ENCODE measurements at regions not wholly inside any gene's neighbourhood (a gene's known extent, or its start where the extent isn't known, plus 50 kb on each side); places are given as distances from the start of the nearest gene placed in this dataset.
A peak's percentile ranks its signal among the peaks of the same experiment; 100 is the strongest.

DNA sequence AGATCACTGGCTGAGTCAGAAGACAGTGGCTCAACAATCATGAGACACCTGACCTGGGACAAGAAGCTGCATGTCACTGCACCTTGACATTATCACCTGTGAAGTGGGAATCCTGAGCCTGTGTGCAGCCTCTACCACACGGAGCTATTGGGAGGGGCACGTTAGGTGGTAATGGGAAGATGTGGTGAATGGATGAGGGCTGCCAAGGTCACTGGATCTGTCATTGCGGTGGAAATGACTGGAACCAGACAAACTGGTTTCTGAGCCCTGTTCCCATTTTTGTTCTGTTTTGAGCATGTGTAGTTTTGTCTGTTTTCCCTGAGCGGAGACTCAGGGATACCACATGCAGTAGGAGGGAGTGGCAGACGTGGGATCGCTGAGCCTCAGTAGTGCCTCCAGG lies 235.5 kb downstream of the OPA1 start:
- Histone ChIP-seq H3K36me3 (ENCODE audit: control insufficient read depth, insufficient read depth, low read length) (no peaks in the 10 kb centered on the region), H3K4me2 (ENCODE audit: low read length) (peak overlapping the region; percentile 3), H2AFZ (peak overlapping the region; percentile 55), H3K27me3 (ENCODE audit: control insufficient read depth, insufficient read depth, low read length) (no peaks in the 10 kb centered on the region), H3K4me1 (peaks cover 65% of the 10 kb centered on the region), H3K4me3 (ENCODE audit: low read depth, low read length) (no peak overlapping the region), H3K9me3 (ENCODE audit: control insufficient read depth, low read length) (no peaks in the 10 kb centered on the region), H3K27ac (peak overlapping the region; percentile 96), H3K9ac (no peak overlapping the region), H3K79me2 (no peaks in the 10 kb centered on the region)
- TF ChIP-seq, protein P1, sequence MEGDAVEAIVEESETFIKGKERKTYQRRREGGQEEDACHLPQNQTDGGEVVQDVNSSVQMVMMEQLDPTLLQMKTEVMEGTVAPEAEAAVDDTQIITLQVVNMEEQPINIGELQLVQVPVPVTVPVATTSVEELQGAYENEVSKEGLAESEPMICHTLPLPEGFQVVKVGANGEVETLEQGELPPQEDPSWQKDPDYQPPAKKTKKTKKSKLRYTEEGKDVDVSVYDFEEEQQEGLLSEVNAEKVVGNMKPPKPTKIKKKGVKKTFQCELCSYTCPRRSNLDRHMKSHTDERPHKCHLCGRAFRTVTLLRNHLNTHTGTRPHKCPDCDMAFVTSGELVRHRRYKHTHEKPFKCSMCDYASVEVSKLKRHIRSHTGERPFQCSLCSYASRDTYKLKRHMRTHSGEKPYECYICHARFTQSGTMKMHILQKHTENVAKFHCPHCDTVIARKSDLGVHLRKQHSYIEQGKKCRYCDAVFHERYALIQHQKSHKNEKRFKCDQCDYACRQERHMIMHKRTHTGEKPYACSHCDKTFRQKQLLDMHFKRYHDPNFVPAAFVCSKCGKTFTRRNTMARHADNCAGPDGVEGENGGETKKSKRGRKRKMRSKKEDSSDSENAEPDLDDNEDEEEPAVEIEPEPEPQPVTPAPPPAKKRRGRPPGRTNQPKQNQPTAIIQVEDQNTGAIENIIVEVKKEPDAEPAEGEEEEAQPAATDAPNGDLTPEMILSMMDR (IDR thresholded peaks at IDR 0.05) = no peak

DNA sequence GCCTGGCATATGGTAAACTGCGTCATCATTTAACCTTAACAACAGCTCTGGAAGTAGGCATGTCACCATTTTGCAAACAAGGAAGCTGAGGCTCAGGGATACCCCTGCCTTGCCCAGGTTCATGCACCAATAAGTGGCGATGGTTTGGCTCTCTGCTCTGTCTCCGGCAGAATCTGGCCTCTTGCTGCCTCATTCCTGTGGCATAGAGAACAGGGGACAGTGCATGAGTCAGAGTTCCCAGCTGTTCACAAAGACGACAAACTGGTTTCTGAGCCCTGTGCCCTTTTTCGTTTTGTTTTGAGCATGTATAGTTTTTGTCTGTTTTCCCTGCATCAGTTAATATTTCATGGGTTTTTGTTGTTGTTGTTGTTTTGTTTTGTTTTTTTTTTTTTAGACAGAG lies 236.8 kb downstream of the OPA1 start:
- Histone ChIP-seq H3K79me2 (no peaks in the 10 kb centered on the region), H2AFZ (peak overlapping the region; percentile 13), H3K4me2 (ENCODE audit: low read length) (no peak overlapping the region), H3K27me3 (ENCODE audit: control insufficient read depth, insufficient read depth, low read length) (no peaks in the 10 kb centered on the region), H3K4me1 (peaks cover 76% of the 10 kb centered on the region), H3K27ac (peak overlapping the region; percentile 21), H3K36me3 (ENCODE audit: control insufficient read depth, insufficient read depth, low read length) (no peaks in the 10 kb centered on the region), H3K9ac (no peak overlapping the region), H3K4me3 (ENCODE audit: low read depth, low read length) (no peak overlapping the region), H3K9me3 (ENCODE audit: control insufficient read depth, low read length) (no peaks in the 10 kb centered on the region)
- TF ChIP-seq, protein P1 (IDR thresholded peaks at IDR 0.05) = no peak

DNA sequence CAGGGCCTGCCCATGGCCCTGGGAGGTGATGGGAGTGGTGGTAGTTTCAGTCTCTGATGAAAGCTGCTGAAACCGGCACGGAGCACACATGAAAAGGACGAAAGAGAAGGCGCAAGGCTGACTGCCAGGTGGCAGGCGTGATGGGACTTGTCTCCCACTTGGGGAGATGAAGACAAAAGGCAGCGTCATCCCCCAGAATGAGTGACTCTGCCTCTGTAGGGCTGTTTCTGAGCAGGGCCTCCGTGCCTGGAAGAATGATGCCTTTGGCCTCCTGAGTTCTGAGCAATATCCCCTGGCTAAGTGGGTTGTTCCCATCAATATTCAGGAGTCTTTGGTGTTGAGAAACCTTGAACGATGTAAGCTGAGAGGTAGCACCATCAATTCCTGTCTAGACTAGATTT lies 237.8 kb downstream of the OPA1 start:
- Histone ChIP-seq H3K4me2 (ENCODE audit: low read length) (no peak overlapping the region), H3K4me1 (peaks cover 76% of the 10 kb centered on the region), H3K27me3 (ENCODE audit: control insufficient read depth, insufficient read depth, low read length) (no peaks in the 10 kb centered on the region), H3K27ac (peak overlapping the region; percentile 53), H2AFZ (no peak overlapping the region), H3K79me2 (no peaks in the 10 kb centered on the region), H3K9ac (no peak overlapping the region), H3K36me3 (ENCODE audit: control insufficient read depth, insufficient read depth, low read length) (no peaks in the 10 kb centered on the region), H3K9me3 (ENCODE audit: control insufficient read depth, low read length) (no peaks in the 10 kb centered on the region), H3K4me3 (ENCODE audit: low read depth, low read length) (no peak overlapping the region)
- TF ChIP-seq, protein P1 (IDR thresholded peaks at IDR 0.05) = no peak

DNA sequence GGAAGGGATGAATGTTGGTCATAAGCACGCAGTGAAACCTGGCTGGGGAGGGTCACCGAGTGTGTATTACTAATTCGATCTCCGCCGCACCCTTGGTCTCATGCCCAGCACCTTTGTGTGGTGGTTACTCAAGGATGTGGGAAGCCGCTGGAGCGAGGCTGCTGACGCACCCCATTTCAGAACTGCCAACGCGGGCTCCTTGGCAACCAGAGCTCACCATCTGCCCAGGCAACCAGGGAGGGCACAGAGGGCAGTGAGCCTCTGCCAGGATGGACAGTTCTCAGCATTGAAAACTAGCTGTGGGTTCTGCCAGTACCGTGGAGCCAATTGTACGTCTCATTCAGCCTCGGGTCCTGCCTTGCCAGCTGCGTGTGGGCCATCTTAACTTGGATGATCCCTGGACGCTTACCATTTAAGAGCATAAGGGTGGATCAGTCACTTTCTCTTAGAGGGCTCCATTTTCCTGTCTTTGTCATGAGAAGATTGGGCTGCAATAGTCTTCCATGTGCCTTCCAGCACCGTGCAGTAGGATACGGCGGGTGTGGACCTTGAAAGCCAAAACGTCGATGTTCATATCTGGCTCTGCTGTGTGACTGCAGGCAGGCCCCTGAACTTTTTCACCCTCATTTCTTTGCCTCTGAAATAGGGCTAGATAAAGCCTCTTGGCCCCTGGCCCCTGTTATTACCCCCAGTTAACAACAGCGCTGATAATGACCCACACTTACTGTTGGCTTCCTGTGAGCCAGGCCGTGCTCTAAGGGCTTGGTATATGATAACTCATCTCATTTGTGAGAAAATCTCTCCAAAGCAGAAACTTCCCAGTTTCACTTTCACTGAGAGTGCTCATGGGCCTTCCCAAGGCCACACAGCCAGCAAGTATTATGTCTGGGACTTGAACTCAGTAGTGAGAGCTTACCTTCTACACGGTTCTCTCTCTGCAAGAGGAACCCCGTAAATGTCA lies 238.8 kb downstream of the OPA1 start:
- Histone ChIP-seq H3K4me1 (peaks cover 69% of the 10 kb centered on the region), H3K9ac (no peak overlapping the region), H3K27me3 (ENCODE audit: control insufficient read depth, insufficient read depth, low read length) (no peaks in the 10 kb centered on the region), H3K4me2 (ENCODE audit: low read length) (no peak overlapping the region), H2AFZ (peak overlapping the region; percentile 45), H3K9me3 (ENCODE audit: control insufficient read depth, low read length) (no peaks in the 10 kb centered on the region), H3K4me3 (ENCODE audit: low read depth, low read length) (no peak overlapping the region), H3K27ac (peak overlapping the region; percentile 53), H3K36me3 (ENCODE audit: control insufficient read depth, insufficient read depth, low read length) (no peaks in the 10 kb centered on the region), H3K79me2 (no peaks in the 10 kb centered on the region)
- TF ChIP-seq, protein P1 (IDR thresholded peaks at IDR 0.05) = no peak
